ENCODE measurements at regions not wholly inside any gene's neighbourhood (a gene's known extent, or its start where the extent isn't known, plus 50 kb on each side); places are given as distances from the start of the nearest gene placed in this dataset.

- no peak overlapping the region for H3K4me2 ChIP-seq
- peaks cover 22% of the 10 kb centered on the region for H3K9me3 Mint-ChIP-seq
- H3K9me2 ChIP-seq (ENCODE audit: insufficient read depth) = no peaks in the 10 kb centered on the region
- ATAC-seq (no peak; the same call in none of the 3 replicates), DNase-seq (ENCODE audit: low spot score) (no peak)
- H3K4me3 ChIP-seq = no peak overlapping the region
- no peaks in the 10 kb centered on the region for H4K20me1 ChIP-seq (replicated peaks; ENCODE audit: insufficient read depth)
- peaks cover 7% of the 10 kb centered on the region for H3K27me3 Mint-ChIP-seq (ENCODE audit: insufficient read depth, low read depth, poor library complexity)
- H3K36me3 ChIP-seq (ENCODE audit: insufficient read depth) = no peaks in the 10 kb centered on the region
- peaks cover 2% of the 10 kb centered on the region; the same call in 1 of the 3 replicates for H3K4me1 Mint-ChIP-seq
- no peaks in the 10 kb centered on the region for H3K4me1 ChIP-seq (ENCODE audit: insufficient read depth)
- no peak overlapping the region for H3K27ac ChIP-seq (ENCODE audit: low read depth)
- H3K79me2 ChIP-seq (replicated peaks; ENCODE audit: insufficient read depth) = no peaks in the 10 kb centered on the region
- no peak overlapping the region for H3K27ac Mint-ChIP-seq
- peaks cover 5% of the 10 kb centered on the region; the same call in 2 of the 3 replicates for H3K36me3 Mint-ChIP-seq (ENCODE audit: low read depth)
- no peak overlapping the region for H2AFZ ChIP-seq
- TF ChIP-seq NANOG (IDR thresholded peaks at IDR 0.05; ENCODE audit: borderline replicate concordance) (no peak), CREB1 (CRISPR knock-in tag; IDR thresholded peaks at IDR 0.05; ENCODE audit: low read depth) (no peak), ZNF114 (CRISPR knock-in tag; IDR thresholded peaks at IDR 0.05) (no peak), EZH2 (IDR thresholded peaks at IDR 0.05; ENCODE audit: low read depth, unreplicated experiment) (no peak), ETS1 (IDR thresholded peaks at IDR 0.05) (no peak), ZNF462 (CRISPR knock-in tag; IDR thresholded peaks at IDR 0.05) (no peak), POLR2AphosphoS5 (IDR thresholded peaks at IDR 0.05; ENCODE audit: low read depth) (no peak), ZNF331 (CRISPR knock-in tag; IDR thresholded peaks at IDR 0.05; ENCODE audit: low read depth) (no peak), REST (IDR thresholded peaks at IDR 0.05; ENCODE audit: unreplicated experiment) (no peak), STAT1 (IDR thresholded peaks at IDR 0.05; ENCODE audit: unreplicated experiment) (no peak), CTCF (conservative IDR thresholded peaks at IDR 0.05; ENCODE audit: low read depth in 2 of 2) (no peak), JUNB (IDR thresholded peaks at IDR 0.05; ENCODE audit: unreplicated experiment) (no peak), EZH2phosphoT487 (IDR thresholded peaks at IDR 0.05; ENCODE audit: unreplicated experiment) (no peak)
- H3K27me3 ChIP-seq (ENCODE audit: insufficient read depth) = no peaks in the 10 kb centered on the region
- H3K4me3 Mint-ChIP-seq = no peak overlapping the region
- H3F3A ChIP-seq (replicated peaks; ENCODE audit: low read depth) = no peaks in the 10 kb centered on the region
Measured at GRCh38 chr22:49704345-49705215, 123.1 kb downstream of the BRD1 start.

Measured in GM23338 (cell line).